ENCODE measurements at regions not wholly inside any gene's neighbourhood (a gene's known extent, or its start where the extent isn't known, plus 50 kb on each side); places are given as distances from the start of the nearest gene placed in this dataset.

DNA sequence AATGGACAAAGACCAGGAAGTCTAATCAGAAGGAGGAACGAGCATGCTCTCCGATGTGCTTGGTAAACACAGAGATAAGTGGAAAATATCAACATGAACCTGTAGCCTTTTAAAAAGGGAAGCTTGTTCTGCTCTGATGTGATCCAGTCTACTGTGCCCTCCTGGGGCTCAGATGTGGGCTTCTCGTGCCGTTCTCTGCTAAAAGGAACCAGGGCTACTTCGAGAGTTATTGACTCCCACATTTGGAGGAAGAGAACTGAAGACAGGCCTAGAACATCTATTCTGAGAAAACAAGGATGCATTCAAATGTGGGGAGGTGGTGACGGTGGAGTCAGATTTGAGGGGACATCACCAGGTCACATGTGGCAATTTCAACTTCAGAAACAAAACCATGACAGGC lies 325.4 kb downstream of the GLRX3 start:
- TF ChIP-seq, protein P1, sequence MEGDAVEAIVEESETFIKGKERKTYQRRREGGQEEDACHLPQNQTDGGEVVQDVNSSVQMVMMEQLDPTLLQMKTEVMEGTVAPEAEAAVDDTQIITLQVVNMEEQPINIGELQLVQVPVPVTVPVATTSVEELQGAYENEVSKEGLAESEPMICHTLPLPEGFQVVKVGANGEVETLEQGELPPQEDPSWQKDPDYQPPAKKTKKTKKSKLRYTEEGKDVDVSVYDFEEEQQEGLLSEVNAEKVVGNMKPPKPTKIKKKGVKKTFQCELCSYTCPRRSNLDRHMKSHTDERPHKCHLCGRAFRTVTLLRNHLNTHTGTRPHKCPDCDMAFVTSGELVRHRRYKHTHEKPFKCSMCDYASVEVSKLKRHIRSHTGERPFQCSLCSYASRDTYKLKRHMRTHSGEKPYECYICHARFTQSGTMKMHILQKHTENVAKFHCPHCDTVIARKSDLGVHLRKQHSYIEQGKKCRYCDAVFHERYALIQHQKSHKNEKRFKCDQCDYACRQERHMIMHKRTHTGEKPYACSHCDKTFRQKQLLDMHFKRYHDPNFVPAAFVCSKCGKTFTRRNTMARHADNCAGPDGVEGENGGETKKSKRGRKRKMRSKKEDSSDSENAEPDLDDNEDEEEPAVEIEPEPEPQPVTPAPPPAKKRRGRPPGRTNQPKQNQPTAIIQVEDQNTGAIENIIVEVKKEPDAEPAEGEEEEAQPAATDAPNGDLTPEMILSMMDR (IDR thresholded peaks at IDR 0.05; ENCODE audit: insufficient read depth, low read depth, low read length), result no peak
- no peak for DNase-seq (ENCODE audit: low read depth)
- ChIA-PET POLR2A (no interaction called here), CTCF (no interaction called here)
- no peaks in the 10 kb centered on the region for H3K36me3 ChIP-seq (ENCODE audit: control insufficient read depth, insufficient read depth, low read length)
- H3K27me3 ChIP-seq (ENCODE audit: control insufficient read depth, insufficient read depth, low read length), result no peaks in the 10 kb centered on the region
- no peak overlapping the region for H3K4me3 ChIP-seq (ENCODE audit: low read depth, low read length)

- CTCF ChIA-PET, result no interaction called here
These were observed 327.1 kb downstream of the GLRX3 start for GRCh38 chr10:130463104-130463875.

GRCh38 chr10:130463876-130464364 lies 327.7 kb downstream of the GLRX3 start:
- Histone ChIP-seq H3K4me3 (ENCODE audit: low read depth, low read length) (no peak overlapping the region), H3K27me3 (ENCODE audit: control insufficient read depth, insufficient read depth, low read length) (no peaks in the 10 kb centered on the region), H3K36me3 (ENCODE audit: control insufficient read depth, insufficient read depth, low read length) (no peaks in the 10 kb centered on the region)
- TF ChIP-seq, protein P1 (IDR thresholded peaks at IDR 0.05; ENCODE audit: insufficient read depth, low read depth, low read length), result no peak
- ChIA-PET CTCF (no interaction called here), POLR2A (no interaction called here)
- no peak for DNase-seq (ENCODE audit: low read depth)

More at GRCh38 chr10:130463104-130463875, 327.1 kb downstream of the GLRX3 start:
- Histone ChIP-seq H3K4me3 (ENCODE audit: low read depth, low read length) (no peak overlapping the region), H3K27me3 (ENCODE audit: control insufficient read depth, insufficient read depth, low read length) (no peaks in the 10 kb centered on the region), H3K36me3 (ENCODE audit: control insufficient read depth, insufficient read depth, low read length) (no peaks in the 10 kb centered on the region)
- POLR2A ChIA-PET, result no interaction called here
- DNase-seq (ENCODE audit: low read depth), result no peak
- TF ChIP-seq, protein P1 (IDR thresholded peaks at IDR 0.05; ENCODE audit: insufficient read depth, low read depth, low read length), result no peak

GRCh38 chr10:130464426-130464825 lies 328.2 kb downstream of the GLRX3 start:
- DNase-seq (ENCODE audit: low read depth), result no peak
- TF ChIP-seq, protein P1 (IDR thresholded peaks at IDR 0.05; ENCODE audit: insufficient read depth, low read depth, low read length), result no peak
- Histone ChIP-seq H3K27me3 (ENCODE audit: control insufficient read depth, insufficient read depth, low read length) (no peaks in the 10 kb centered on the region), H3K36me3 (ENCODE audit: control insufficient read depth, insufficient read depth, low read length) (no peaks in the 10 kb centered on the region), H3K4me3 (ENCODE audit: low read depth, low read length) (no peak overlapping the region)
- ChIA-PET CTCF (no interaction called here), POLR2A (no interaction called here)

GRCh38 chr10:130466271-130466997 lies 330.2 kb downstream of the GLRX3 start:
- no peak overlapping the region for H3K4me3 ChIP-seq (ENCODE audit: low read depth, low read length)
- ChIA-PET POLR2A (no interaction called here), CTCF (no interaction called here)
- no peak for DNase-seq (ENCODE audit: low read depth)
- H3K36me3 ChIP-seq (ENCODE audit: control insufficient read depth, insufficient read depth, low read length), result no peaks in the 10 kb centered on the region
- H3K27me3 ChIP-seq (ENCODE audit: control insufficient read depth, insufficient read depth, low read length), result no peaks in the 10 kb centered on the region
- TF ChIP-seq, protein P1 (IDR thresholded peaks at IDR 0.05; ENCODE audit: insufficient read depth, low read depth, low read length), result no peak

Data from BJ (cell line).